Liver (tissue), 8 donors: ENCODE measurements at regions not wholly inside any gene's neighbourhood (a gene's known extent, or its start where the extent isn't known, plus 50 kb on each side); places are given as distances from the start of the nearest gene placed in this dataset.

Experiments used
- DNase-seq: peaks from one replicate; pipeline ENCODE4 v3.0.0-alpha.2; 2017; ENCODE audit warnings: low spot score
- H3K27ac ChIP-seq, 2 donors: one replicate each; pipeline ENCODE4 v1.7.0; 2013; ENCODE audit warnings: inconsistent platforms in 2 of 2, low read length in 2 of 2, control low read depth in 1 of 2, low read depth in 1 of 2, mild to moderate bottlenecking in 1 of 2
- H3K27me3 ChIP-seq, 4 donors: one replicate each; pipeline versions ENCODE4 v1.6.1 to v1.7.0; 2013; ENCODE audit warnings: low read length in 3 of 4, inconsistent platforms in 1 of 4, mild to moderate bottlenecking in 1 of 4, moderate library complexity in 1 of 4; ENCODE audit not compliant: control insufficient read depth in 4 of 4, insufficient read depth in 4 of 4
- H3K36me3 ChIP-seq, 4 donors: one replicate each; pipeline versions ENCODE4 v1.6.1 to v1.7.0; 2013; ENCODE audit warnings: low read length in 3 of 4, mild to moderate bottlenecking in 3 of 4, low read depth in 1 of 4, moderate library complexity in 1 of 4; ENCODE audit not compliant: control insufficient read depth in 4 of 4, insufficient read depth in 3 of 4
- H3K4me1 ChIP-seq, 4 donors: one replicate each; pipeline versions ENCODE4 v1.6.1 to v1.7.0; 2013; ENCODE audit warnings: low read length in 3 of 4, mild to moderate bottlenecking in 3 of 4, moderate library complexity in 1 of 4; ENCODE audit not compliant: control insufficient read depth in 4 of 4, insufficient read depth in 4 of 4
- H3K4me3 ChIP-seq, 3 donors: one replicate each; pipeline versions ENCODE4 v1.6.1 to v1.7.0; 2013; ENCODE audit warnings: low read length in 3 of 3, control low read depth in 1 of 3, low read depth in 1 of 3, mild to moderate bottlenecking in 1 of 3
- H3K9ac ChIP-seq, 2 donors: one replicate each; pipeline ENCODE4 v1.7.0; 2013; ENCODE audit warnings: low read length in 2 of 2, mild to moderate bottlenecking in 2 of 2, moderate library complexity in 2 of 2, control low read depth in 1 of 2, low read depth in 1 of 2
- H3K9me3 ChIP-seq, 4 donors: one replicate each; pipeline versions ENCODE4 v1.6.1 to v1.7.0; 2013; ENCODE audit warnings: low read length in 3 of 4; ENCODE audit not compliant: control insufficient read depth in 4 of 4
- ATF3 ChIP-seq: IDR thresholded peaks from 2 replicates; pipeline ENCODE4 v1.6.1; 2016; ENCODE audit warnings: antibody characterized with exemption
- EGR1 ChIP-seq, 2 donors: IDR thresholded peaks; 2 replicates each; pipeline ENCODE4 v1.6.1; 2016 to 2018; ENCODE audit warnings: antibody characterized with exemption in 2 of 2, low read depth in 2 of 2
- FOXA2 ChIP-seq: IDR thresholded peaks from 2 replicates; pipeline ENCODE4 v1.6.1; 2016; ENCODE audit warnings: antibody characterized with exemption
- GABPA ChIP-seq, 2 donors: IDR thresholded peaks in 1 of 2; conservative IDR thresholded peaks in 1 of 2; 2 replicates each; pipeline ENCODE4 v1.6.1; 2016; ENCODE audit warnings: antibody characterized with exemption in 2 of 2, mild to moderate bottlenecking in 1 of 2, moderate library complexity in 1 of 2
- HNF4A ChIP-seq, 2 donors: conservative IDR thresholded peaks; 2 replicates each; pipeline ENCODE4 v1.6.1; 2016; ENCODE audit warnings: antibody characterized with exemption in 2 of 2, mild to moderate bottlenecking in 2 of 2
- JUND ChIP-seq, 2 donors: IDR thresholded peaks; 2 replicates each; pipeline ENCODE4 v1.6.1; 2016; ENCODE audit warnings: antibody characterized with exemption in 2 of 2
- MAX ChIP-seq: IDR thresholded peaks from 2 replicates; pipeline ENCODE4 v1.6.1; 2016; ENCODE audit warnings: antibody characterized with exemption
- RAD21 ChIP-seq, 2 donors: IDR thresholded peaks; 2 replicates each; pipeline ENCODE4 v1.6.1; 2016; ENCODE audit warnings: antibody characterized with exemption in 2 of 2, mild to moderate bottlenecking in 2 of 2
- REST ChIP-seq: IDR thresholded peaks from 2 replicates; pipeline ENCODE4 v1.6.1; 2016; ENCODE audit warnings: antibody characterized with exemption, mild to moderate bottlenecking
- TAF1 ChIP-seq: conservative IDR thresholded peaks from 2 replicates; pipeline ENCODE4 v1.6.1; 2016; ENCODE audit warnings: antibody characterized with exemption, mild to moderate bottlenecking
- YY1 ChIP-seq: IDR thresholded peaks from 2 replicates; pipeline ENCODE4 v1.6.1; 2016; ENCODE audit warnings: antibody characterized with exemption, mild to moderate bottlenecking
- ZBTB33 ChIP-seq: IDR thresholded peaks from 2 replicates; pipeline ENCODE4 v1.6.1; 2016; ENCODE audit warnings: antibody characterized with exemption
- WGBS: extraction: QIAGEN DNeasy Blood & Tissue Kit; methylation state at CpG from one replicate; pipeline ENCODE4 v1.1.7; 2013; 5-methylcytosine and 5-hydroxymethylcytosine counted together
- TF ChIP-seq, protein P1 (sequence below): fragments of 150-350 bp; IDR thresholded peaks from 2 replicates; pipeline ENCODE4 v1.5.1; 2017; ENCODE audit warnings: improper control_type of control experiment, low read depth, low read length; ENCODE audit not compliant: missing input control
- donor health status: healthy.
- donor health status: healthy.
- donor health status: healthy.
- donor health status: healthy.
- donor health status: healthy.

- Histone ChIP-seq H3K9ac (no peak overlapping the region), H3K36me3 (no peaks in the 10 kb centered on the region), H3K27ac (no peak overlapping the region), H3K27me3 (no peaks in the 10 kb centered on the region), H3K4me1 (no peaks in the 10 kb centered on the region), H3K4me3 (no peak overlapping the region), H3K9me3 (no peaks in the 10 kb centered on the region)
- TF ChIP-seq YY1, result no peak
- TF ChIP-seq, protein P1, sequence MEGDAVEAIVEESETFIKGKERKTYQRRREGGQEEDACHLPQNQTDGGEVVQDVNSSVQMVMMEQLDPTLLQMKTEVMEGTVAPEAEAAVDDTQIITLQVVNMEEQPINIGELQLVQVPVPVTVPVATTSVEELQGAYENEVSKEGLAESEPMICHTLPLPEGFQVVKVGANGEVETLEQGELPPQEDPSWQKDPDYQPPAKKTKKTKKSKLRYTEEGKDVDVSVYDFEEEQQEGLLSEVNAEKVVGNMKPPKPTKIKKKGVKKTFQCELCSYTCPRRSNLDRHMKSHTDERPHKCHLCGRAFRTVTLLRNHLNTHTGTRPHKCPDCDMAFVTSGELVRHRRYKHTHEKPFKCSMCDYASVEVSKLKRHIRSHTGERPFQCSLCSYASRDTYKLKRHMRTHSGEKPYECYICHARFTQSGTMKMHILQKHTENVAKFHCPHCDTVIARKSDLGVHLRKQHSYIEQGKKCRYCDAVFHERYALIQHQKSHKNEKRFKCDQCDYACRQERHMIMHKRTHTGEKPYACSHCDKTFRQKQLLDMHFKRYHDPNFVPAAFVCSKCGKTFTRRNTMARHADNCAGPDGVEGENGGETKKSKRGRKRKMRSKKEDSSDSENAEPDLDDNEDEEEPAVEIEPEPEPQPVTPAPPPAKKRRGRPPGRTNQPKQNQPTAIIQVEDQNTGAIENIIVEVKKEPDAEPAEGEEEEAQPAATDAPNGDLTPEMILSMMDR, result no peak
- TF ChIP-seq REST, result no peak
- TF ChIP-seq MAX, result no peak
- TF ChIP-seq HNF4A (conservative IDR thresholded peaks at IDR 0.05), result no peak
- TF ChIP-seq ZBTB33, result no peak
- TF ChIP-seq JUND (IDR thresholded peaks at IDR 0.05), result no peak
- TF ChIP-seq RAD21 (IDR thresholded peaks at IDR 0.05), result no peak
- no peak for TF ChIP-seq GABPA (IDR thresholded peaks at IDR 0.05 in 1 of 2, conservative IDR thresholded peaks at IDR 0.05 in 1 of 2)
- TF ChIP-seq EGR1 (IDR thresholded peaks at IDR 0.05; ENCODE audit: low read depth in 2 of 2), result no peak
- no peak for TF ChIP-seq ATF3
- TF ChIP-seq TAF1, result no peak
- no peak for TF ChIP-seq FOXA2
- DNase-seq, result no peak
- 64% methylated on average over 21 of the region's 21 CpGs for WGBS
Observed at GRCh38 chr16:54585094-54585997, 298.8 kb upstream of the IRX3 start.

DNA sequence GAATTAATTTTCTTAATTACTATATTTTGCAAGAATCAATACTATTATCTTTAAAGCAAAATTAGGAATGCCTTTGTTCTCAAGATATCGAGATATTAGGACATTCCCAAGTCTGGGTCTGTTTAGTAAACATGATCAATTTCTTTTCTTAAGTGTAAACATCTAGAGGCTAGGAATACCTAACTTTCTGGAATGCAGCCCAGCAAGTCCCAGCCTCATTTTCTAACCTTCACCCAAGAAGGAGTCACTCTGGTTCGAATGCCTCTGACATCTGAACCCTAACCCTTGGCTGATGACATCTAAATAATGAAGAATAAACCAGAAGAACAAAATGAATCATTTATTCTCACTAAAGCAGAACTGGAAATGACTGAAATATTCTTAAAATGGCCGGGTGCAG, 297.5 kb upstream of the IRX3 start:
- Histone ChIP-seq H3K4me3 (no peak overlapping the region), H3K27ac (no peak overlapping the region), H3K4me1 (no peaks in the 10 kb centered on the region), H3K27me3 (no peaks in the 10 kb centered on the region), H3K9me3 (no peaks in the 10 kb centered on the region), H3K36me3 (no peaks in the 10 kb centered on the region), H3K9ac (no peak overlapping the region)
- no peak for DNase-seq
- 53% methylated on average over 3 of the region's 3 CpGs for WGBS
- no peak for TF ChIP-seq YY1
